Natural killer cell (primary cell): ENCODE measurements at regions not wholly inside any gene's neighbourhood (a gene's known extent, or its start where the extent isn't known, plus 50 kb on each side); places are given as distances from the start of the nearest gene placed in this dataset.

Experiments used
- ATAC-seq, 3 donors: fragments of 150-1000 bp in 2 of 3; fragments of 200-7000 bp in 1 of 3; cut with Tn5 transposase; 1 replicate in 1 of 3; 2 replicates in 2 of 3; pipeline ENCODE4 v1.10.0; 2021; ENCODE audit warnings: mild to moderate bottlenecking in 2 of 3, moderate library complexity in 2 of 3
- DNase-seq, 2 donors: peaks; one replicate each; pipeline versions ENCODE4 v3.0.0 to v3.0.0-alpha.2; 2013 to 2021; ENCODE audit warnings: mixed read lengths in 1 of 2
- H3K27ac ChIP-seq: one replicate; pipeline ENCODE4 v1.5.1; 2013; ENCODE audit warnings: mild to moderate bottlenecking, low read length
- H3K27me3 ChIP-seq: one replicate; pipeline ENCODE4 v1.6.1; 2013; ENCODE audit warnings: low read length; ENCODE audit not compliant: control insufficient read depth, insufficient read depth
- H3K36me3 ChIP-seq: one replicate; pipeline ENCODE4 v1.6.1; 2013; ENCODE audit warnings: low read length; ENCODE audit not compliant: control insufficient read depth, insufficient read depth
- H3K4me1 ChIP-seq: one replicate; pipeline ENCODE4 v1.6.1; 2013; ENCODE audit warnings: low read length; ENCODE audit not compliant: control insufficient read depth, insufficient read depth
- H3K4me3 ChIP-seq: one replicate; pipeline ENCODE4 v1.5.1; 2013; ENCODE audit warnings: low read length
- H3K9me3 ChIP-seq: one replicate; pipeline ENCODE4 v1.6.1; 2013; ENCODE audit warnings: low read length; ENCODE audit not compliant: control insufficient read depth, insufficient read depth
- H3K27ac Mint-ChIP-seq, 2 donors: one replicate each; pipeline ENCODE4 v1.8.0; 2022; ENCODE audit warnings: mild to moderate bottlenecking in 2 of 2, mixed read lengths in 2 of 2, moderate library complexity in 1 of 2
- H3K27me3 Mint-ChIP-seq, 2 donors: one replicate each; pipeline ENCODE4 v1.8.0; 2022; ENCODE audit warnings: low read depth in 2 of 2, mixed read lengths in 2 of 2
- H3K36me3 Mint-ChIP-seq: one replicate; pipeline ENCODE4 v1.8.0; 2022; ENCODE audit warnings: mixed read lengths
- H3K4me1 Mint-ChIP-seq, 2 donors: one replicate each; pipeline ENCODE4 v1.8.0; 2022; ENCODE audit warnings: mixed read lengths in 2 of 2
- H3K4me3 Mint-ChIP-seq: one replicate; pipeline ENCODE4 v1.8.0; 2022; ENCODE audit warnings: mild to moderate bottlenecking, moderate library complexity, mixed read lengths
- H3K9me3 Mint-ChIP-seq, 2 donors: one replicate each; pipeline ENCODE4 v1.8.0; 2022; ENCODE audit warnings: mixed read lengths in 2 of 2
- WGBS: methylation state at CpG from one replicate; pipeline ENCODE4 v1.1.7; 2013; ENCODE audit warnings: missing lambda C conversion rate; ENCODE audit not compliant: insufficient coverage; 5-methylcytosine and 5-hydroxymethylcytosine counted together
- intact Hi-C: fragments of 100-400 bp; cut with micrococcal nuclease; formaldehyde crosslinking; loops from one replicate; pipeline ENCODE4 v1.14.2; 2022
- TF ChIP-seq, protein P1 (sequence below): fragments of 200-600 bp; IDR thresholded peaks from one replicate; pipeline ENCODE4 v1.8.0; 2022; ENCODE audit warnings: antibody characterized with exemption

DNA sequence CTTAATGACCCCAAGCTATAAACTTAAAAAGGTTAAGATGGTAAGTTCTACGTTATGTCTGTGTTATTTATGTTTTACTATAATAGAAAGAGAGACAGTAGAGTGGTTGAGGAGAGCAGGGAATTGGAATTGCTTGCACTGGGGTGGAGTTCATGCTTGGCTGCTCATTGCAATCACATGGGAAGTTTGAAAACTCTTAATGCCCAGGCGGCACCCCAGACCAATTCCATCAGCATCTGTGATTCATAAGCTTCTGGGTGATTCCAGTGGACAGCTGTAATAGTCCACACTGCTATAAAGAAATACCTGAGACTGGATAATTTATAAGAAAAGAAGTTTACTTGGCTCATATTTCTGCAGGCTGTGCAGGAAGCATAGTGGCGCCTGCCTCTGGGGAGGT is 323.9 kb upstream of the MSX2 start:
- H3K9me3 Mint-ChIP-seq = no peaks in the 10 kb centered on the region
- H3K36me3 Mint-ChIP-seq = no peaks in the 10 kb centered on the region
- no peak overlapping the region for H3K4me3 ChIP-seq
- DNase-seq (no peak), ATAC-seq (no peak)
- 37% methylated on average over 3 of the region's 3 CpGs for WGBS
- intact Hi-C loops = no loop called here
- H3K4me1 ChIP-seq = no peaks in the 10 kb centered on the region
- no peaks in the 10 kb centered on the region for H3K36me3 ChIP-seq
- TF ChIP-seq, protein P1, sequence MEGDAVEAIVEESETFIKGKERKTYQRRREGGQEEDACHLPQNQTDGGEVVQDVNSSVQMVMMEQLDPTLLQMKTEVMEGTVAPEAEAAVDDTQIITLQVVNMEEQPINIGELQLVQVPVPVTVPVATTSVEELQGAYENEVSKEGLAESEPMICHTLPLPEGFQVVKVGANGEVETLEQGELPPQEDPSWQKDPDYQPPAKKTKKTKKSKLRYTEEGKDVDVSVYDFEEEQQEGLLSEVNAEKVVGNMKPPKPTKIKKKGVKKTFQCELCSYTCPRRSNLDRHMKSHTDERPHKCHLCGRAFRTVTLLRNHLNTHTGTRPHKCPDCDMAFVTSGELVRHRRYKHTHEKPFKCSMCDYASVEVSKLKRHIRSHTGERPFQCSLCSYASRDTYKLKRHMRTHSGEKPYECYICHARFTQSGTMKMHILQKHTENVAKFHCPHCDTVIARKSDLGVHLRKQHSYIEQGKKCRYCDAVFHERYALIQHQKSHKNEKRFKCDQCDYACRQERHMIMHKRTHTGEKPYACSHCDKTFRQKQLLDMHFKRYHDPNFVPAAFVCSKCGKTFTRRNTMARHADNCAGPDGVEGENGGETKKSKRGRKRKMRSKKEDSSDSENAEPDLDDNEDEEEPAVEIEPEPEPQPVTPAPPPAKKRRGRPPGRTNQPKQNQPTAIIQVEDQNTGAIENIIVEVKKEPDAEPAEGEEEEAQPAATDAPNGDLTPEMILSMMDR = no peak
- peaks cover under 1 to 4% of the 10 kb centered on the region in 2 donors for H3K27me3 Mint-ChIP-seq
- no peak overlapping the region for H3K27ac Mint-ChIP-seq
- H3K4me1 Mint-ChIP-seq = no peaks in the 10 kb centered on the region
- H3K27ac ChIP-seq = no peak overlapping the region
- H3K27me3 ChIP-seq = no peaks in the 10 kb centered on the region
- H3K9me3 ChIP-seq = no peaks in the 10 kb centered on the region
- H3K4me3 Mint-ChIP-seq = no peak overlapping the region

- no peak for DNase-seq
- intact Hi-C loops = no loop called here
- Histone ChIP-seq H3K9me3 (no peaks in the 10 kb centered on the region), H3K4me3 (no peak overlapping the region), H3K4me1 (no peaks in the 10 kb centered on the region), H3K36me3 (no peaks in the 10 kb centered on the region), H3K27ac (no peak overlapping the region), H3K27me3 (no peaks in the 10 kb centered on the region)
- WGBS = 55% methylated on average over 5 of the region's 5 CpGs
- H3K4me1 Mint-ChIP-seq = no peaks in the 10 kb centered on the region
- no peaks in the 10 kb centered on the region for H3K9me3 Mint-ChIP-seq
- ATAC-seq = no peak
- peaks cover 4 to 5% of the 10 kb centered on the region in 2 donors for H3K27me3 Mint-ChIP-seq
- H3K36me3 Mint-ChIP-seq = no peaks in the 10 kb centered on the region
- TF ChIP-seq, protein P1 = no peak
- no peak overlapping the region for H3K4me3 Mint-ChIP-seq
- H3K27ac Mint-ChIP-seq = no peak overlapping the region
Measured at GRCh38 chr5:174401793-174402192, 322.6 kb upstream of the MSX2 start.

GRCh38 chr5:174402222-174402812 is 322.1 kb upstream of the MSX2 start:
- 91% methylated on average over 3 of the region's 4 CpGs for WGBS
- intact Hi-C loops = no loop called here
- no peak overlapping the region for H3K27ac Mint-ChIP-seq
- no peak overlapping the region for H3K4me3 ChIP-seq
- ATAC-seq = no peak
- no peaks in the 10 kb centered on the region for H3K9me3 ChIP-seq
- no peaks in the 10 kb centered on the region for H3K4me1 Mint-ChIP-seq
- no peaks in the 10 kb centered on the region for H3K4me1 ChIP-seq
- no peaks in the 10 kb centered on the region for H3K27me3 ChIP-seq
- H3K9me3 Mint-ChIP-seq = no peaks in the 10 kb centered on the region
- no peak overlapping the region for H3K27ac ChIP-seq
- H3K27me3 Mint-ChIP-seq = peaks cover 5 to 7% of the 10 kb centered on the region in 2 donors
- H3K36me3 Mint-ChIP-seq = no peaks in the 10 kb centered on the region
- no peaks in the 10 kb centered on the region for H3K36me3 ChIP-seq
- TF ChIP-seq, protein P1 = no peak
- no peak overlapping the region for H3K4me3 Mint-ChIP-seq
- DNase-seq = no peak

- TF ChIP-seq, protein P1 = no peak
- Mint-ChIP-seq H3K27ac (no peak overlapping the region), H3K36me3 (no peaks in the 10 kb centered on the region), H3K4me3 (no peak overlapping the region), H3K9me3 (peaks cover 0 to 2% of the 10 kb centered on the region in 2 donors), H3K27me3 (peaks cover 8 to 17% of the 10 kb centered on the region in 2 donors), H3K4me1 (no peaks in the 10 kb centered on the region)
- intact Hi-C loops = no loop called here
- no peak overlapping the region for H3K27ac ChIP-seq
- no peak overlapping the region for H3K4me3 ChIP-seq
- ATAC-seq = peak in 1 of 3 donors; percentile 38
- H3K27me3 ChIP-seq = no peaks in the 10 kb centered on the region
- H3K36me3 ChIP-seq = no peaks in the 10 kb centered on the region
- no peaks in the 10 kb centered on the region for H3K4me1 ChIP-seq
- 86% methylated on average over 5 of the region's 5 CpGs for WGBS
- H3K9me3 ChIP-seq = no peaks in the 10 kb centered on the region
- DNase-seq = no peak
Measured at GRCh38 chr5:174404848-174405247, 319.5 kb upstream of the MSX2 start.
